ENCODE measurements at regions not wholly inside any gene's neighbourhood (a gene's known extent, or its start where the extent isn't known, plus 50 kb on each side); places are given as distances from the start of the nearest gene placed in this dataset.

DNA sequence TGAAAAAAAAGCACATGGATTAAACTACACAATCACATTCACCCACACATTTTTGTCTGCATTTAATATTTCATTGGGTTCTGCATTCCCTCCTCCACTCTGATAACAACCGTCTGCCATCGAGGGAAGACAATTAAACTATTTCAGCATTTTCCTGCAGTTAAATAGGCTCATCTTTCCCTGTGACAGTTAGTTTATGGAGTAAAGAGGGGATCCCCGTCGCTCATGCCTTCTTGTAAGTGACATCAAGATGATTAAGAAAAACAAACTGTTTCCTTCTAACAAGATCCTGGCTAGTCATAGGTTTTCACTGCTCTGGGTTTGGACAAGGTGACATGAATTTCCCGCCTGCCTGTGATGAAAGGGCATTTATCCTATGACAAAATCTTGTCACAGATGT lies 98.0 kb upstream of the DYNLRB2 start:
- TF ChIP-seq, protein P1, sequence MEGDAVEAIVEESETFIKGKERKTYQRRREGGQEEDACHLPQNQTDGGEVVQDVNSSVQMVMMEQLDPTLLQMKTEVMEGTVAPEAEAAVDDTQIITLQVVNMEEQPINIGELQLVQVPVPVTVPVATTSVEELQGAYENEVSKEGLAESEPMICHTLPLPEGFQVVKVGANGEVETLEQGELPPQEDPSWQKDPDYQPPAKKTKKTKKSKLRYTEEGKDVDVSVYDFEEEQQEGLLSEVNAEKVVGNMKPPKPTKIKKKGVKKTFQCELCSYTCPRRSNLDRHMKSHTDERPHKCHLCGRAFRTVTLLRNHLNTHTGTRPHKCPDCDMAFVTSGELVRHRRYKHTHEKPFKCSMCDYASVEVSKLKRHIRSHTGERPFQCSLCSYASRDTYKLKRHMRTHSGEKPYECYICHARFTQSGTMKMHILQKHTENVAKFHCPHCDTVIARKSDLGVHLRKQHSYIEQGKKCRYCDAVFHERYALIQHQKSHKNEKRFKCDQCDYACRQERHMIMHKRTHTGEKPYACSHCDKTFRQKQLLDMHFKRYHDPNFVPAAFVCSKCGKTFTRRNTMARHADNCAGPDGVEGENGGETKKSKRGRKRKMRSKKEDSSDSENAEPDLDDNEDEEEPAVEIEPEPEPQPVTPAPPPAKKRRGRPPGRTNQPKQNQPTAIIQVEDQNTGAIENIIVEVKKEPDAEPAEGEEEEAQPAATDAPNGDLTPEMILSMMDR (IDR thresholded peaks at IDR 0.05; ENCODE audit: extremely low read depth in 1 of 2, insufficient read depth in 1 of 2, low read depth in 1 of 2, low read length in 2 of 2) = no peak
- TF ChIP-seq POLR2AphosphoS5 (IDR thresholded peaks at IDR 0.05; ENCODE audit: insufficient read depth, low read depth, low read length) (no peak), POLR2A (IDR thresholded peaks at IDR 0.05; ENCODE audit: low read depth, low read length) (no peak), EZH2 (IDR thresholded peaks at IDR 0.05; ENCODE audit: borderline replicate concordance, low read depth, low read length, severe bottlenecking) (no peak), FOS (IDR thresholded peaks at IDR 0.05; ENCODE audit: borderline replicate concordance, insufficient read depth, low read length) (no peak), JUN (IDR thresholded peaks at IDR 0.05; ENCODE audit: borderline replicate concordance, insufficient read depth, insufficient read length, low read depth) (no peak), MYC (IDR thresholded peaks at IDR 0.05; ENCODE audit: low read depth, low read length) (no peak), GATA2 (IDR thresholded peaks at IDR 0.05; ENCODE audit: insufficient read depth, insufficient read length, low read depth, low read length) (no peak)
- TF ChIP-seq, protein P2, sequence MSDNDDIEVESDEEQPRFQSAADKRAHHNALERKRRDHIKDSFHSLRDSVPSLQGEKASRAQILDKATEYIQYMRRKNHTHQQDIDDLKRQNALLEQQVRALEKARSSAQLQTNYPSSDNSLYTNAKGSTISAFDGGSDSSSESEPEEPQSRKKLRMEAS (IDR thresholded peaks at IDR 0.05; ENCODE audit: insufficient read depth, insufficient read length) = no peak

Data from endothelial cell of umbilical vein (primary cell).